ENCODE measurements at regions not wholly inside any gene's neighbourhood (a gene's known extent, or its start where the extent isn't known, plus 50 kb on each side); places are given as distances from the start of the nearest gene placed in this dataset.

DNA sequence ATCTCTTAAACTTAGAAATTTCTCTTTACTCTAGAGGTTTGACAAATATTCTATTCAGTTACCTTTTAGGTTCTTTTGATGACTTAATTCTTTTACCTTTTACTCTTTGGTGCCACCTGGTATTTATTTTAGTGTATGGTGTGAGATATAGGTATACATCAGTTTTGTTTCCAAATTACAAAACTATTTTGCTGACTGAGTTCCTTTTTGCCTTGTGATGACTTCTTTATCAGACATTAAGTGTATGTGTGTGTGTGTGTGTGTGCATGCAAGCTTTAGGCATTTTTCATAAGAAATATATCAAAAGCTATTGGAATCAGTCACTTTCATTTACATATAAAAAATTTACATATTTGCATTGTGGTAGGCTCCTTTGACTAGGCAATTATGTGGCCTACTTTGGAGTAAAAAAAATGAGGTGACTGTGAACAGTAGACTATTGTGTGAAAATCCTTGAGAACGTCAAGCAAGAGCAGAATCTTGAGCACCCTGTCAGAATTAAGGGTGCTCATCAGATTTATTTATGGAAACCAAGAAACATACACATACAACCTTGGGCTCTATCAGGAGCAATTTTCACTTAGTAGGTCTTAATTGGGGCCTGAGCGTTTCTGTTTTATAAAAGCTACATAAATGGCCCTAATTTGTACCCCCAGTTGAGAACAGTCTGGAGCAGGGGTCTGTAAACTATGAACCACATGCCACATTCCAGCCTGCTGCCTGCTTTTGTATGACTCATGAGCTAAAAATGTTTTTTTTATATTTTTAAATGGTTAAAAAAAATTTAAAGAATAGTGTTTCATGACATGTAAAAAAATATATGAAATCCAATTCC, 415.9 kb downstream of the SLC4A3 start:
- FAIRE-seq, result no peak
- Histone ChIP-seq H3K27me3 (ENCODE audit: control insufficient read depth, insufficient read depth, low read length) (no peaks in the 10 kb centered on the region), H3K9ac (ENCODE audit: low read length in 3 of 3) (no peak overlapping the region), H3K4me1 (ENCODE audit: control insufficient read depth in 2 of 3, insufficient read depth in 2 of 3, low read depth in 1 of 3, low read length in 3 of 3) (no peaks in the 10 kb centered on the region), H3K27ac (ENCODE audit: low read depth in 2 of 2, low read length in 2 of 2) (no peak overlapping the region), H3K9me3 (ENCODE audit: control insufficient read depth in 2 of 3, insufficient read depth in 1 of 3, low read length in 3 of 3) (no peaks in the 10 kb centered on the region), H3K36me3 (ENCODE audit: control insufficient read depth in 2 of 3, insufficient read depth in 3 of 3, low read length in 3 of 3) (no peaks in the 10 kb centered on the region), H3K4me3 (ENCODE audit: low read length in 3 of 3) (no peak overlapping the region)
- DNase-seq, result no peak
- intact Hi-C loops (cut with DNase I), result no loop called here
- TF ChIP-seq, protein P1, sequence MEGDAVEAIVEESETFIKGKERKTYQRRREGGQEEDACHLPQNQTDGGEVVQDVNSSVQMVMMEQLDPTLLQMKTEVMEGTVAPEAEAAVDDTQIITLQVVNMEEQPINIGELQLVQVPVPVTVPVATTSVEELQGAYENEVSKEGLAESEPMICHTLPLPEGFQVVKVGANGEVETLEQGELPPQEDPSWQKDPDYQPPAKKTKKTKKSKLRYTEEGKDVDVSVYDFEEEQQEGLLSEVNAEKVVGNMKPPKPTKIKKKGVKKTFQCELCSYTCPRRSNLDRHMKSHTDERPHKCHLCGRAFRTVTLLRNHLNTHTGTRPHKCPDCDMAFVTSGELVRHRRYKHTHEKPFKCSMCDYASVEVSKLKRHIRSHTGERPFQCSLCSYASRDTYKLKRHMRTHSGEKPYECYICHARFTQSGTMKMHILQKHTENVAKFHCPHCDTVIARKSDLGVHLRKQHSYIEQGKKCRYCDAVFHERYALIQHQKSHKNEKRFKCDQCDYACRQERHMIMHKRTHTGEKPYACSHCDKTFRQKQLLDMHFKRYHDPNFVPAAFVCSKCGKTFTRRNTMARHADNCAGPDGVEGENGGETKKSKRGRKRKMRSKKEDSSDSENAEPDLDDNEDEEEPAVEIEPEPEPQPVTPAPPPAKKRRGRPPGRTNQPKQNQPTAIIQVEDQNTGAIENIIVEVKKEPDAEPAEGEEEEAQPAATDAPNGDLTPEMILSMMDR (IDR thresholded peaks at IDR 0.05; ENCODE audit: borderline replicate concordance, extremely low read depth, insufficient read depth), result no peak

DNA sequence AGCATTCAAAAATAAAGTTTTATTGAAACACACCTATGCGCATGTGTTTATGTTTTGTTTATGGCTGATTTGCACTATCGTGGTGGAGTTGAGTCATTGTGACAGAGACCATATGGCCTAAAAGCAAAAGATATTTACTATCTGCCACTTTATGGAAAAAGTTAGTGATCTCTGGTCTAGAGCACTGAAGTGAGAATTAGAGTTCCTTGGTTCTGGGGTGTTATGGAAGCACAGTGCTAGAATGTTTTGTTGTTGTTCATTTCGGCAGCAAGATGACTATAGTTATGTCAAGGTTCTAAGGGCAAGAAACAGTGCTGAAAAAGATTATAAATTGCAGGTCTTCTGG, 416.5 kb downstream of the SLC4A3 start:
- DNase-seq, result no peak
- Histone ChIP-seq H3K27me3 (ENCODE audit: control insufficient read depth, insufficient read depth, low read length) (no peaks in the 10 kb centered on the region), H3K9me3 (ENCODE audit: control insufficient read depth in 2 of 3, insufficient read depth in 1 of 3, low read length in 3 of 3) (no peaks in the 10 kb centered on the region), H3K36me3 (ENCODE audit: control insufficient read depth in 2 of 3, insufficient read depth in 3 of 3, low read length in 3 of 3) (no peaks in the 10 kb centered on the region), H3K4me1 (ENCODE audit: control insufficient read depth in 2 of 3, insufficient read depth in 2 of 3, low read depth in 1 of 3, low read length in 3 of 3) (no peaks in the 10 kb centered on the region), H3K27ac (ENCODE audit: low read depth in 2 of 2, low read length in 2 of 2) (no peak overlapping the region), H3K9ac (ENCODE audit: low read length in 3 of 3) (no peak overlapping the region), H3K4me3 (ENCODE audit: low read length in 3 of 3) (no peak overlapping the region)
- intact Hi-C loops (cut with DNase I), result no loop called here
- TF ChIP-seq, protein P1 (IDR thresholded peaks at IDR 0.05; ENCODE audit: borderline replicate concordance, extremely low read depth, insufficient read depth), result no peak
- no peak for FAIRE-seq

DNA sequence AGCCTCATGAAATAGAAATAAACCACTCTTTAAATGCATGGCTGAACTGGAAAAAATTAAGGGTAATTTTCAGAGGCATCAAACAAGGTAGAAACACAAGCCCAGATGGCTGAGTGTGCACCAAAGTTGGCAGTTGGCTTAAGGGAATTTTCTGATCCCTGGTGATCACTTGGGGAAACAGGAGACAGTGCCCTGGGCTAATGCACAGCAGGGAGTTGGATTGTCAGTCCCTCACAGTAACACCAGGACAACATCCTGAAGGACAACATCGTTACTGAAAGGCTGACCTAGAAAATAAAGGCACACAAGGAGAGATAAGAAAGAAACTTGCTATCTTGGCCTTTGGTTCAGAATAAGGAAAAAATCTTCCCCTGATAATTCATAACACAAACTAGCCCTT, 417.0 kb downstream of the SLC4A3 start:
- H3K9me3 ChIP-seq (ENCODE audit: control insufficient read depth in 2 of 3, insufficient read depth in 1 of 3, low read length in 3 of 3), result no peaks in the 10 kb centered on the region
- intact Hi-C loops (cut with DNase I), result no loop called here
- DNase-seq (no peak), FAIRE-seq (no peak)
- H3K27ac ChIP-seq (ENCODE audit: low read depth in 2 of 2, low read length in 2 of 2), result no peak overlapping the region
- TF ChIP-seq, protein P1 (IDR thresholded peaks at IDR 0.05; ENCODE audit: borderline replicate concordance, extremely low read depth, insufficient read depth), result no peak
- no peaks in the 10 kb centered on the region for H3K27me3 ChIP-seq (ENCODE audit: control insufficient read depth, insufficient read depth, low read length)
- H3K36me3 ChIP-seq (ENCODE audit: control insufficient read depth in 2 of 3, insufficient read depth in 3 of 3, low read length in 3 of 3), result no peaks in the 10 kb centered on the region
- H3K4me1 ChIP-seq (ENCODE audit: control insufficient read depth in 2 of 3, insufficient read depth in 2 of 3, low read depth in 1 of 3, low read length in 3 of 3), result no peaks in the 10 kb centered on the region
- no peak overlapping the region for H3K9ac ChIP-seq (ENCODE audit: low read length in 3 of 3)
- no peak overlapping the region for H3K4me3 ChIP-seq (ENCODE audit: low read length in 3 of 3)

DNA sequence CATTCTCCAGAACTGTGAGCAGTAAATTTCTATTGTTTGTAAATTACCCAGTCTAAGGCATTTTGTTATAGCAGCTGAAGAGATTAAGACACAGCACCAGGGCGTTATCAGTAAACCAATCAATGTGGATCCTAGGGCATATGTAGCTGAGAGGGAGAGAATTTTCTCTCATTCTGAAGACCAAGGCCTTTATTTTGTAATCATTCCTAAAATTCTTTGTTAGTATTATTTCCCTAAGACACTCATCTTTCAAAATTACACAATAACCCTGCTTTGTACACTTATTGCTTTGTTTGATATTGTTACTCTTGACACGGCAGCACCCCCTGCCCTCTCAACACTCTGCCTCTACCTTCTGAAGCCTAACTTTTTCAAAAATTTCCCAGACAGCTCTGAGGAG, 419.1 kb downstream of the SLC4A3 start:
- intact Hi-C loops (cut with DNase I), result no loop called here
- FAIRE-seq (no peak), DNase-seq (no peak)
- Histone ChIP-seq H3K27me3 (ENCODE audit: control insufficient read depth, insufficient read depth, low read length) (no peaks in the 10 kb centered on the region), H3K9ac (ENCODE audit: low read length in 3 of 3) (no peak overlapping the region), H3K36me3 (ENCODE audit: control insufficient read depth in 2 of 3, insufficient read depth in 3 of 3, low read length in 3 of 3) (no peaks in the 10 kb centered on the region), H3K4me3 (ENCODE audit: low read length in 3 of 3) (no peak overlapping the region), H3K27ac (ENCODE audit: low read depth in 2 of 2, low read length in 2 of 2) (no peak overlapping the region), H3K9me3 (ENCODE audit: control insufficient read depth in 2 of 3, insufficient read depth in 1 of 3, low read length in 3 of 3) (no peaks in the 10 kb centered on the region), H3K4me1 (ENCODE audit: control insufficient read depth in 2 of 3, insufficient read depth in 2 of 3, low read depth in 1 of 3, low read length in 3 of 3) (no peaks in the 10 kb centered on the region)
- TF ChIP-seq, protein P1 (IDR thresholded peaks at IDR 0.05; ENCODE audit: borderline replicate concordance, extremely low read depth, insufficient read depth), result no peak

All from kidney (tissue), 13 donors.